Stimulated activated memory B cell treated with anti-CD40 and anti-IgM and Interleukin-4, amounts not matched to agents 10 μg/mL and 1 μg/mL and 100 μg/mL, for 72 hours (primary cell): ENCODE measurements at regions not wholly inside any gene's neighbourhood (a gene's known extent, or its start where the extent isn't known, plus 50 kb on each side); places are given as distances from the start of the nearest gene placed in this dataset.

Experiments
- ATAC-seq: fragments of 150-1000 bp; cut with Tn5 transposase; 2 replicates; pipeline ENCODE4 v1.10.0; 2021
- H3K27ac Mint-ChIP-seq: one replicate; pipeline ENCODE4 v1.8.0; 2022; ENCODE audit warnings: mild to moderate bottlenecking, mixed read lengths
- H3K27me3 Mint-ChIP-seq: one replicate; pipeline ENCODE4 v1.8.0; 2022; ENCODE audit warnings: mixed read lengths
- H3K36me3 Mint-ChIP-seq: one replicate; pipeline ENCODE4 v1.8.0; 2022; ENCODE audit warnings: mixed read lengths
- H3K4me1 Mint-ChIP-seq: one replicate; pipeline ENCODE4 v1.8.0; 2022; ENCODE audit warnings: mixed read lengths
- H3K4me3 Mint-ChIP-seq: one replicate; pipeline ENCODE4 v1.8.0; 2022; ENCODE audit warnings: mild to moderate bottlenecking, moderate library complexity, mixed read lengths
- H3K9me3 Mint-ChIP-seq: one replicate; pipeline ENCODE4 v1.8.0; 2022; ENCODE audit warnings: mixed read lengths

- H3K27me3 Mint-ChIP-seq: no peaks in the 10 kb centered on the region
- H3K4me1 Mint-ChIP-seq: no peaks in the 10 kb centered on the region
- no peak overlapping the region for H3K4me3 Mint-ChIP-seq
These were observed 948.8 kb upstream of the TENM3 start for GRCh38 chr4:181294421-181294820.

GRCh38 chr4:181301735-181302710 lies 941.2 kb upstream of the TENM3 start:
- Mint-ChIP-seq H3K36me3 (no peaks in the 10 kb centered on the region), H3K4me1 (no peaks in the 10 kb centered on the region), H3K27me3 (no peaks in the 10 kb centered on the region), H3K27ac (peak overlapping the region; percentile 15), H3K9me3 (peaks cover 3% of the 10 kb centered on the region), H3K4me3 (no peak overlapping the region)
- ATAC-seq: peak; percentile 68

More at GRCh38 chr4:181294421-181294820, 948.8 kb upstream of the TENM3 start:
- Mint-ChIP-seq H3K9me3 (peaks cover 3% of the 10 kb centered on the region), H3K36me3 (no peaks in the 10 kb centered on the region), H3K27ac (no peak overlapping the region)
- no peak for ATAC-seq

GRCh38 chr4:181307824-181308223 lies 935.4 kb upstream of the TENM3 start:
- no peak for ATAC-seq
- Mint-ChIP-seq H3K36me3 (no peaks in the 10 kb centered on the region), H3K27me3 (no peaks in the 10 kb centered on the region), H3K9me3 (no peaks in the 10 kb centered on the region), H3K4me3 (no peak overlapping the region), H3K4me1 (no peaks in the 10 kb centered on the region), H3K27ac (no peak overlapping the region)

- no peaks in the 10 kb centered on the region for H3K36me3 Mint-ChIP-seq
- no peaks in the 10 kb centered on the region for H3K27me3 Mint-ChIP-seq
- no peaks in the 10 kb centered on the region for H3K4me1 Mint-ChIP-seq
- H3K4me3 Mint-ChIP-seq: no peak overlapping the region
- no peak overlapping the region for H3K27ac Mint-ChIP-seq
- H3K9me3 Mint-ChIP-seq: no peaks in the 10 kb centered on the region
- no peak for ATAC-seq
These were observed 934.5 kb upstream of the TENM3 start for GRCh38 chr4:181308476-181309312.

- no peak overlapping the region for H3K4me3 Mint-ChIP-seq
- no peak overlapping the region for H3K27ac Mint-ChIP-seq
- ATAC-seq: no peak
- H3K36me3 Mint-ChIP-seq: no peaks in the 10 kb centered on the region
- no peaks in the 10 kb centered on the region for H3K9me3 Mint-ChIP-seq
- H3K27me3 Mint-ChIP-seq: no peaks in the 10 kb centered on the region
- H3K4me1 Mint-ChIP-seq: no peaks in the 10 kb centered on the region
These were observed 931.1 kb upstream of the TENM3 start for GRCh38 chr4:181312066-181312465.

GRCh38 chr4:181319629-181320028 lies 923.6 kb upstream of the TENM3 start:
- Mint-ChIP-seq H3K4me1 (peaks cover 21% of the 10 kb centered on the region), H3K9me3 (peaks cover 8% of the 10 kb centered on the region), H3K27ac (no peak overlapping the region), H3K36me3 (no peaks in the 10 kb centered on the region), H3K27me3 (no peaks in the 10 kb centered on the region), H3K4me3 (no peak overlapping the region)
- no peak for ATAC-seq

- no peaks in the 10 kb centered on the region for H3K36me3 Mint-ChIP-seq
- peak; percentile 85 for ATAC-seq
- H3K27ac Mint-ChIP-seq: peak overlapping the region; percentile 42
- no peaks in the 10 kb centered on the region for H3K27me3 Mint-ChIP-seq
- peaks cover 30% of the 10 kb centered on the region for H3K4me1 Mint-ChIP-seq
- peaks cover 18% of the 10 kb centered on the region for H3K9me3 Mint-ChIP-seq
- H3K4me3 Mint-ChIP-seq: no peak overlapping the region
These were observed 920.1 kb upstream of the TENM3 start for GRCh38 chr4:181323061-181323460.

- H3K27ac Mint-ChIP-seq: no peak overlapping the region
- no peaks in the 10 kb centered on the region for H3K36me3 Mint-ChIP-seq
- H3K4me3 Mint-ChIP-seq: no peak overlapping the region
- ATAC-seq: no peak
- H3K27me3 Mint-ChIP-seq: no peaks in the 10 kb centered on the region
- H3K9me3 Mint-ChIP-seq: peaks cover 16% of the 10 kb centered on the region
- H3K4me1 Mint-ChIP-seq: no peaks in the 10 kb centered on the region
These were observed 912.5 kb upstream of the TENM3 start for GRCh38 chr4:181330654-181331201.

- Mint-ChIP-seq H3K27me3 (no peaks in the 10 kb centered on the region), H3K9me3 (peaks cover 16% of the 10 kb centered on the region), H3K36me3 (no peaks in the 10 kb centered on the region), H3K4me1 (no peaks in the 10 kb centered on the region), H3K27ac (no peak overlapping the region), H3K4me3 (no peak overlapping the region)
- no peak for ATAC-seq
These were observed 912.0 kb upstream of the TENM3 start for GRCh38 chr4:181331214-181331613.

- Mint-ChIP-seq H3K4me1 (no peaks in the 10 kb centered on the region), H3K9me3 (no peaks in the 10 kb centered on the region), H3K36me3 (no peaks in the 10 kb centered on the region), H3K27ac (no peak overlapping the region), H3K27me3 (no peaks in the 10 kb centered on the region), H3K4me3 (no peak overlapping the region)
- ATAC-seq: no peak
These were observed 897.3 kb upstream of the TENM3 start for GRCh38 chr4:181345931-181346330.

GRCh38 chr4:181350615-181351415 lies 892.4 kb upstream of the TENM3 start:
- Mint-ChIP-seq H3K4me3 (no peak overlapping the region), H3K27ac (no peak overlapping the region), H3K4me1 (no peaks in the 10 kb centered on the region), H3K36me3 (no peaks in the 10 kb centered on the region), H3K27me3 (no peaks in the 10 kb centered on the region), H3K9me3 (no peaks in the 10 kb centered on the region)
- no peak for ATAC-seq

- Mint-ChIP-seq H3K36me3 (no peaks in the 10 kb centered on the region), H3K4me1 (no peaks in the 10 kb centered on the region), H3K27me3 (no peaks in the 10 kb centered on the region), H3K9me3 (peaks cover 3% of the 10 kb centered on the region), H3K27ac (no peak overlapping the region), H3K4me3 (no peak overlapping the region)
- no peak for ATAC-seq
These were observed 878.7 kb upstream of the TENM3 start for GRCh38 chr4:181364504-181364903.

GRCh38 chr4:181365671-181366070 lies 877.5 kb upstream of the TENM3 start:
- H3K27ac Mint-ChIP-seq: no peak overlapping the region
- no peak for ATAC-seq
- no peaks in the 10 kb centered on the region for H3K4me1 Mint-ChIP-seq
- H3K4me3 Mint-ChIP-seq: no peak overlapping the region
- peaks cover 3% of the 10 kb centered on the region for H3K9me3 Mint-ChIP-seq
- no peaks in the 10 kb centered on the region for H3K27me3 Mint-ChIP-seq
- no peaks in the 10 kb centered on the region for H3K36me3 Mint-ChIP-seq

- Mint-ChIP-seq H3K27me3 (no peaks in the 10 kb centered on the region), H3K27ac (no peak overlapping the region), H3K4me1 (no peaks in the 10 kb centered on the region), H3K9me3 (no peaks in the 10 kb centered on the region), H3K36me3 (no peaks in the 10 kb centered on the region), H3K4me3 (no peak overlapping the region)
- ATAC-seq: no peak
These were observed 871.2 kb upstream of the TENM3 start for GRCh38 chr4:181372014-181372413.

GRCh38 chr4:181376058-181376457 lies 867.1 kb upstream of the TENM3 start:
- ATAC-seq: no peak
- Mint-ChIP-seq H3K9me3 (no peaks in the 10 kb centered on the region), H3K4me3 (no peak overlapping the region), H3K36me3 (no peaks in the 10 kb centered on the region), H3K4me1 (no peaks in the 10 kb centered on the region), H3K27ac (no peak overlapping the region), H3K27me3 (no peaks in the 10 kb centered on the region)
